HG02763 (cell line): ENCODE measurements at regions not wholly inside any gene's neighbourhood (a gene's known extent, or its start where the extent isn't known, plus 50 kb on each side); places are given as distances from the start of the nearest gene placed in this dataset.
"Not testable (repeated sequence)": the region's sequence is repeated elsewhere in the genome, so short reads cannot be mapped to it uniquely, and the experiment has no call there.

ENCODE experiments used
- ATAC-seq: cut with Tn5 transposase; IDR thresholded peaks from one replicate; pipeline ENCODE4 v1.9.1; 2021; ENCODE audit warnings: mild to moderate bottlenecking, moderate library complexity; ENCODE audit not compliant: unreplicated experiment

- ATAC-seq = no peak
Observed at GRCh38 chrX:39764441-39764914, 333.3 kb downstream of the BCOR start.

GRCh38 chrX:39765327-39765726 lies 332.4 kb downstream of the BCOR start:
- no peak for ATAC-seq

GRCh38 chrX:39766085-39766726 lies 331.6 kb downstream of the BCOR start:
- no peak for ATAC-seq

- no peak for ATAC-seq
Observed at GRCh38 chrX:39766855-39767254, 330.9 kb downstream of the BCOR start.

GRCh38 chrX:39767446-39767845 lies 330.3 kb downstream of the BCOR start:
- no peak for ATAC-seq

GRCh38 chrX:39769748-39770147 lies 328.0 kb downstream of the BCOR start:
- ATAC-seq = no peak

GRCh38 chrX:39771089-39771488 lies 326.7 kb downstream of the BCOR start:
- ATAC-seq = no peak

- no peak for ATAC-seq
Observed at GRCh38 chrX:39772057-39772832, 325.5 kb downstream of the BCOR start.

- ATAC-seq = no peak
Observed at GRCh38 chrX:39773150-39773549, 324.6 kb downstream of the BCOR start.

- no peak for ATAC-seq
Observed at GRCh38 chrX:39773923-39774773, 323.6 kb downstream of the BCOR start.

- ATAC-seq = no peak
Observed at GRCh38 chrX:39774774-39775328, 322.9 kb downstream of the BCOR start.

GRCh38 chrX:39777623-39778025 lies 320.1 kb downstream of the BCOR start:
- ATAC-seq = no peak

GRCh38 chrX:39779952-39780783 lies 317.6 kb downstream of the BCOR start:
- ATAC-seq = no peak

GRCh38 chrX:39782276-39782675 lies 315.5 kb downstream of the BCOR start:
- no peak for ATAC-seq

- ATAC-seq = no peak
Observed at GRCh38 chrX:39787999-39788398, 309.8 kb downstream of the BCOR start.

- ATAC-seq = no peak
Observed at GRCh38 chrX:39788521-39788920, 309.2 kb downstream of the BCOR start.

- no peak for ATAC-seq
Observed at GRCh38 chrX:39791691-39792090, 306.1 kb downstream of the BCOR start.

GRCh38 chrX:39795605-39796004 lies 302.2 kb downstream of the BCOR start:
- ATAC-seq = no peak

GRCh38 chrX:39796856-39797255 lies 300.9 kb downstream of the BCOR start:
- ATAC-seq = no peak

- ATAC-seq = not testable (repeated sequence)
Observed at GRCh38 chrX:39798488-39798887, 299.3 kb downstream of the BCOR start.
